ENCODE measurements at regions not wholly inside any gene's neighbourhood (a gene's known extent, or its start where the extent isn't known, plus 50 kb on each side); places are given as distances from the start of the nearest gene placed in this dataset.

DNA sequence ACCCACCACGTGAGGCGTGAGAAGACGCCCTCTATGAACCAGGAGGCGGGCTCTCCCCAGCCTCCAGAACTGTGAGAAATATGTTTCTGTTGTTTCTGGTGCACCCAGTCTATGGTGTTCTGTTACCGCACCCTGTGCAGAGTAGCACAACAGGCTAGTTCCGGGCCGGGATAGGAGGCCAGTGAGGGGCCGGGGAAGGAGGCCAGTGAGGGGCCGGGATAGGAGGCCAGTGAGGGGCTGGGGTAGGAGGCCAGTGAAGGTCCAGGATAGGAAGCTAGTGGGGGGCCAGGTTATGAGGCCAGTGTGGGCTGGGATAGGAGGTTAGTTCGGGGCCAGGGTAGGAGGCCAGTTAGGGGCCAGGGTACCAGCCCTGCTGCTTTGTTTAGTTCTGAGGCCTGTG lies 204.6 kb downstream of the BARX2 start:
- TF ChIP-seq POLR2A (IDR thresholded peaks at IDR 0.05), result no peak
- no peak for TF ChIP-seq POLR2AphosphoS5 (IDR thresholded peaks at IDR 0.05)
- TF ChIP-seq, protein P1, sequence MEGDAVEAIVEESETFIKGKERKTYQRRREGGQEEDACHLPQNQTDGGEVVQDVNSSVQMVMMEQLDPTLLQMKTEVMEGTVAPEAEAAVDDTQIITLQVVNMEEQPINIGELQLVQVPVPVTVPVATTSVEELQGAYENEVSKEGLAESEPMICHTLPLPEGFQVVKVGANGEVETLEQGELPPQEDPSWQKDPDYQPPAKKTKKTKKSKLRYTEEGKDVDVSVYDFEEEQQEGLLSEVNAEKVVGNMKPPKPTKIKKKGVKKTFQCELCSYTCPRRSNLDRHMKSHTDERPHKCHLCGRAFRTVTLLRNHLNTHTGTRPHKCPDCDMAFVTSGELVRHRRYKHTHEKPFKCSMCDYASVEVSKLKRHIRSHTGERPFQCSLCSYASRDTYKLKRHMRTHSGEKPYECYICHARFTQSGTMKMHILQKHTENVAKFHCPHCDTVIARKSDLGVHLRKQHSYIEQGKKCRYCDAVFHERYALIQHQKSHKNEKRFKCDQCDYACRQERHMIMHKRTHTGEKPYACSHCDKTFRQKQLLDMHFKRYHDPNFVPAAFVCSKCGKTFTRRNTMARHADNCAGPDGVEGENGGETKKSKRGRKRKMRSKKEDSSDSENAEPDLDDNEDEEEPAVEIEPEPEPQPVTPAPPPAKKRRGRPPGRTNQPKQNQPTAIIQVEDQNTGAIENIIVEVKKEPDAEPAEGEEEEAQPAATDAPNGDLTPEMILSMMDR (IDR thresholded peaks at IDR 0.05), result no peak
